Endothelial cell of umbilical vein (primary cell): ENCODE measurements at regions not wholly inside any gene's neighbourhood (a gene's known extent, or its start where the extent isn't known, plus 50 kb on each side); places are given as distances from the start of the nearest gene placed in this dataset.

Experiments used
- BruUV-seq: library from RNA; stranded (reverse); fragments of 400-500 nt; replicated peaks from 2 replicates; lab custom pipeline; 2021; lab: Mats Ljungman, UMichigan
- CTCF ChIA-PET: fragments of 300-600, 350-600 bp; sonication (Branson Sonifier 250); formaldehyde crosslinking; loops from one replicate; lab custom pipeline; 2021; ENCODE audit warnings: antibody characterized with exemption, inconsistent platforms; lab: Charles Lee
- POLR2A ChIA-PET: fragments of 300-600, 350-600 bp; sonication (Branson Sonifier 250); formaldehyde crosslinking; loops from one replicate; lab custom pipeline; 2021; ENCODE audit warnings: antibody characterized with exemption, inconsistent platforms; lab: Charles Lee
- DNase-seq: peaks from one replicate; pipeline ENCODE4 v3.0.0-alpha.2; 2011; ENCODE audit warnings: low read depth, low spot score
- FAIRE-seq: peaks from 2 replicates; lab custom pipeline; 2011; peaks lifted over from hg19 to GRCh38; lab: Jason Lieb, UNC
- H2AFZ ChIP-seq: 2 replicates; pipeline ENCODE4 v1.6.0; 2012; ENCODE audit warnings: low read depth, low read length, control low read depth, inconsistent platforms
- H3K27ac ChIP-seq: 2 replicates; pipeline ENCODE4 v1.5.1; 2011; ENCODE audit warnings: low read depth, mild to moderate bottlenecking, control low read depth, low read length, moderate library complexity; ENCODE audit not compliant: insufficient read depth
- H3K27me3 ChIP-seq, 2 experiments: 2 replicates each; pipeline versions ENCODE4 v1.6.0 to v1.6.1; 2011; ENCODE audit warnings: low read length in 2 of 2, mixed read lengths in 1 of 2; ENCODE audit not compliant: control insufficient read depth in 2 of 2, insufficient read depth in 2 of 2
- H3K36me3 ChIP-seq, 2 experiments: 2 replicates in 1 of 2; 3 replicates in 1 of 2; pipeline ENCODE4 v1.5.1; 2011; ENCODE audit warnings: low read length in 2 of 2, mild to moderate bottlenecking in 1 of 2, moderate library complexity in 1 of 2; ENCODE audit not compliant: control insufficient read depth in 2 of 2, insufficient read depth in 2 of 2; ENCODE audit errors: extremely low read depth in 1 of 2
- H3K4me1 ChIP-seq: 3 replicates; pipeline ENCODE4 v1.5.1; 2011; ENCODE audit warnings: mild to moderate bottlenecking, low read length; ENCODE audit not compliant: control insufficient read depth, insufficient read depth; ENCODE audit errors: extremely low read depth
- H3K4me2 ChIP-seq: 2 replicates; pipeline ENCODE4 v1.6.1; 2011; ENCODE audit warnings: low read length, control low read depth, mixed read lengths; ENCODE audit not compliant: insufficient read depth
- H3K4me3 ChIP-seq, 3 experiments: fragments of 200-600 bp in 1 of 3; sonication (generic), shearing (Covaris generic) in 1 of 3; replicated peaks in 1 of 3; 2 replicates each; pipeline ENCODE4 v1.5.1; 2011 to 2016; ENCODE audit warnings: control low read depth in 3 of 3, low read length in 3 of 3, mild to moderate bottlenecking in 2 of 3, inconsistent platforms in 1 of 3, low read depth in 1 of 3, moderate library complexity in 1 of 3; ENCODE audit not compliant: insufficient read depth in 1 of 3
- H3K79me2 ChIP-seq: 2 replicates; pipeline ENCODE4 v1.6.0; 2012; ENCODE audit warnings: low read length, inconsistent platforms; ENCODE audit not compliant: control insufficient read depth, insufficient read depth
- H3K9ac ChIP-seq: replicated peaks from 2 replicates; pipeline ENCODE3; 2011; ENCODE audit warnings: low read length, control low read depth; ENCODE audit not compliant: insufficient read depth; ENCODE audit errors: extremely low read depth
- H3K9me1 ChIP-seq: replicated peaks from 3 replicates; pipeline ENCODE4 v1.6.0; 2011; ENCODE audit warnings: mild to moderate bottlenecking, low read length; ENCODE audit not compliant: control insufficient read depth, insufficient read depth; ENCODE audit errors: extremely low read depth
- H3K9me3 ChIP-seq: replicated peaks from 2 replicates; pipeline ENCODE4 v1.5.1; 2012; ENCODE audit warnings: low read length, inconsistent platforms; ENCODE audit not compliant: control insufficient read depth, insufficient read depth
- H4K20me1 ChIP-seq: replicated peaks from 2 replicates; pipeline ENCODE3; 2011; ENCODE audit warnings: mild to moderate bottlenecking, low read length; ENCODE audit not compliant: control insufficient read depth, insufficient read depth; ENCODE audit errors: extremely low read depth
- CTCF ChIP-seq, 2 donors: IDR thresholded peaks; 1 replicate in 1 of 2; 2 replicates in 1 of 2; pipeline ENCODE4 v1.5.1; 2011; ENCODE audit warnings: low read length in 2 of 2, mild to moderate bottlenecking in 2 of 2, moderate library complexity in 2 of 2, control low read depth in 1 of 2, inconsistent platforms in 1 of 2, low read depth in 1 of 2; ENCODE audit not compliant: insufficient read depth in 1 of 2; ENCODE audit errors: extremely low read depth in 1 of 2
- EZH2 ChIP-seq: IDR thresholded peaks from 2 replicates; pipeline ENCODE4 v1.6.1; 2012; ENCODE audit warnings: borderline replicate concordance, low read depth, mild to moderate bottlenecking, moderate library complexity, low read length, inconsistent platforms; ENCODE audit not compliant: severe bottlenecking
- FOS ChIP-seq: IDR thresholded peaks from 2 replicates; pipeline ENCODE4 v1.6.1; 2011; ENCODE audit warnings: mild to moderate bottlenecking, low read length, moderate library complexity, borderline replicate concordance; ENCODE audit not compliant: insufficient read depth
- GATA2 ChIP-seq: IDR thresholded peaks from 2 replicates; pipeline ENCODE4 v1.7.0; 2011; ENCODE audit warnings: low read depth, mild to moderate bottlenecking, moderate library complexity, mixed read lengths, low read length; ENCODE audit not compliant: insufficient read length, insufficient read depth
- JUN ChIP-seq: IDR thresholded peaks from 2 replicates; pipeline ENCODE4 v1.6.1; 2011; ENCODE audit warnings: borderline replicate concordance, low read depth; ENCODE audit not compliant: insufficient read length, insufficient read depth
- MAX ChIP-seq: IDR thresholded peaks from 2 replicates; pipeline ENCODE4 v1.6.1; 2011; ENCODE audit not compliant: insufficient read depth, insufficient read length
- MYC ChIP-seq: IDR thresholded peaks from one replicate; pipeline ENCODE4 v1.6.1; 2011; ENCODE audit warnings: mild to moderate bottlenecking, low read depth, low read length
- POLR2A ChIP-seq: IDR thresholded peaks from 2 replicates; pipeline ENCODE4 v1.6.1; 2012; ENCODE audit warnings: low read depth, mild to moderate bottlenecking, control low read depth, low read length
- POLR2AphosphoS5 ChIP-seq: IDR thresholded peaks from 2 replicates; pipeline ENCODE4 v1.6.1; 2012; ENCODE audit warnings: low read depth, mild to moderate bottlenecking, control low read depth, low read length, moderate library complexity; ENCODE audit not compliant: insufficient read depth
- dilution Hi-C: fragments of 300-500 bp; cut with MboI; formaldehyde crosslinking; loops from one replicate; pipeline ENCODE4 v1.15.0; 2019; ENCODE audit warnings: low sequenced_read_pairs; ENCODE audit not compliant: extremely low pct_ligation_motif_present
- intact Hi-C: fragments of 100-400 bp; cut with micrococcal nuclease; formaldehyde crosslinking; loops from one replicate; pipeline ENCODE4 v1.10.0; 2022

- H3K36me3 ChIP-seq = no peaks in the 10 kb centered on the region
- H3K9me1 ChIP-seq = no peaks in the 10 kb centered on the region
- DNase-seq (no peak), FAIRE-seq (no peak)
- dilution Hi-C loops = no loop called here
- no peak overlapping the region for H3K4me3 ChIP-seq
- no TSS peak for BruUV-seq
- no peak overlapping the region for H2AFZ ChIP-seq
- H3K79me2 ChIP-seq = no peaks in the 10 kb centered on the region
- H3K9ac ChIP-seq = no peak overlapping the region
- ChIA-PET POLR2A (no interaction called here), CTCF (no interaction called here)
- no peak overlapping the region for H3K27ac ChIP-seq
- H3K4me2 ChIP-seq = no peak overlapping the region
- H3K4me1 ChIP-seq = peaks cover 2% of the 10 kb centered on the region
- intact Hi-C loops = no loop called here
- no peaks in the 10 kb centered on the region for H3K27me3 ChIP-seq
- H3K9me3 ChIP-seq = no peaks in the 10 kb centered on the region
- no peaks in the 10 kb centered on the region for H4K20me1 ChIP-seq
- TF ChIP-seq FOS = no peak
- TF ChIP-seq POLR2AphosphoS5 = no peak
- no peak for TF ChIP-seq MAX
- TF ChIP-seq POLR2A = no peak
- TF ChIP-seq MYC = no peak
- no peak for TF ChIP-seq EZH2
- no peak for TF ChIP-seq JUN
- TF ChIP-seq GATA2 = no peak
- TF ChIP-seq CTCF (IDR thresholded peaks at IDR 0.05; ENCODE audit: extremely low read depth in 1 of 2, insufficient read depth in 1 of 2, low read depth in 1 of 2, low read length in 2 of 2) = no peak
Observed at GRCh38 chr4:12408364-12408763, 979.7 kb upstream of the HS3ST1 start.
